GM18505 (cell line): ENCODE measurements at regions not wholly inside any gene's neighbourhood (a gene's known extent, or its start where the extent isn't known, plus 50 kb on each side); places are given as distances from the start of the nearest gene placed in this dataset.
"Not testable (repeated sequence)": the region's sequence is repeated elsewhere in the genome, so short reads cannot be mapped to it uniquely, and the experiment has no call there.

ENCODE experiments used
- ATAC-seq: cut with Tn5 transposase; IDR thresholded peaks from one replicate; pipeline ENCODE4 v1.9.1; 2021; ENCODE audit not compliant: unreplicated experiment
- POLR2A ChIP-seq: IDR thresholded peaks from 4 replicates; pipeline ENCODE4 v1.6.1; 2011; ENCODE audit warnings: borderline replicate concordance; ENCODE audit not compliant: insufficient read depth, insufficient read length; ENCODE audit errors: extremely low read depth

DNA sequence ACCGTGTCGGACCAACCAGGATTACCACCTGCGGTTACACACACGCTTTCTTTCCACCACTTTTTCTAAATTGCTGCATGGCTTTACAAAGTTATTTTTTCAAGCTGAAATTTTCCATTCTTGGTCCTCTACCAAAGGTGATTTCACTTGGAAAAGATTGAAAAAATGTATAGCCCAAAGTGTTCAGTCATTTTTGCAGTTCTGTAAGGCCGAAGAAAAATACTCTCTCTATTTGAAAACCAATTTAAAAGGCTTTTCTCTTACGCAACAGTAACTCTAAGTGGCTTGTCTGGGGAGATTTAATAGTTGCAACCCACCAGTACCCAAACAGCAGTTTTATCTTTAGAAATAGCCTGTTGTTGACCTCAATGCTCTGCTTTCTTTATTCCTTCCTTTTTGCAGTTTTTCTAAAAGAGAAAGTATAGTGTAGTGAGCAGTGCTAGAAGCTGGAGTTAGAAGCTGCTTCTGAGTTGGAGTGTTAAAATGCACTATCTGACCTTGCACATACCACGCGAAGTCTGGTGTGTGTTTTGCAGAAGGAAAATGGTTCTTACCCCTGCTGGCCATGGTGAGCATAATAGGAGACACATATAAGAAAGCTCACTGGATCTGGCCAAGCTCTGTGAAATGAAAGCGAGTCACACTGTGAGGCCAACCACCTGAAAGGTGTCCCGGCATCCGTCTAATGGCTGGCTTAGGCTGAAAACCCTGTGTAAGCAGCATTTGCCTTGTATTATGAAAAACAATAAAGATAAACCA is 201.0 kb upstream of the ADRA1D start:
- no peak for TF ChIP-seq POLR2A
- no peak for ATAC-seq

DNA sequence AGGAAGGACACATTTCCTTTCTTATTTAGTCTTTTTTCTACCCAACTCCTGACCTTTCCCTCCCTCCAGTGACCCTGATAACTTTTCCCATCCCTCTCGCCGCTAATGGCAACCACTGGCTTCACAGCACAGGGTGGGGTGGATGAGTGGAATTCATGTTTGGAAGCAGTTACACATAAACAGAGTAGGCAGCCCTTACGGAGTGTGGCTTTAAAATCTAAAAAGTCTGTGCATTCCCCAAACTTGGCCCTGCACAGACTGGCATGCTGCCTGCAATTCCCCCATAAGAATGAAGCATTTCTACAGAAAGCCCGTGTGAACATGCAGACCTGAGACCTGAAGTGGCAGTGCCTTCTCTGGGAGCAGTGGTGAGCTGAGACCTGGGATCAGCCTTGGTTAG is 196.7 kb upstream of the ADRA1D start:
- TF ChIP-seq POLR2A, result no peak
- ATAC-seq, result no peak

DNA sequence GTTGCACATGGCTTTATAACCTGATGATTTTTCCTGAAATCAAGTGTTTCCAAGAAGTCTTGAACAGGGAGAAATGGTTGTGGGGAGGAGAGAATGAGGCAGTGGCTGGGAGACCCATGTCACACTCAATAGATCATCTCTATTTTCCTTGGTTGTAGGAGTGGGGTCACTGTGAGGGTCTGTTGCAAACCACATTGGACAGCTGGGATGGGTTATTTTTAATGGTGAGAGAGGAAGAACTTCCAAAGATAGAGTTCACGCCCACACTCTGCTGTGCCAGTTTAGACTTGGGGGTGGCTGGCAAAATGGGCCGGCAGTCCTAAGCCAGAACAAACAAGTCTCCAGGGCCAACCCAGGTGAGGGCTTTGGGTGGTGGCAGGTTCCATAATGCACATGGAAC is 196.2 kb upstream of the ADRA1D start:
- ATAC-seq, result no peak
- no peak for TF ChIP-seq POLR2A

DNA sequence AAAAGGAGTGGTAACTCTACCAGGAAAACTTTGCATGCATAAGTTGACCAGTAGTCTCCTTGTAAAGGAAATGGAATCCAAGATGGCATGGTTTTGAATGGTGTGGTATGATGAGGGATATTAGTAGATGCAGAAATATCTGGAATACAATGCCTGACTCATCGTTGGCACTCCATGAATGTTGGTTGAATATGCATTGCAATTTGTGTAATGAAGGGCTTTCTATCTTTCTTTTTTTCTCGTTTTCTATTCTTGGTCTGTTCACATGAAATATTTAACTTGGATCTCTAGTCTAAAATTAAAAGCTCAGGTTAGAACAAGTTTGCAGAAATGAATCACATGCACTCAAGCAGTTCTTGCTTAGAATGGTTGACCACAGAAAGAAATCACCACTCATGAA is 195.3 kb upstream of the ADRA1D start:
- ATAC-seq, result no peak
- no peak for TF ChIP-seq POLR2A

DNA sequence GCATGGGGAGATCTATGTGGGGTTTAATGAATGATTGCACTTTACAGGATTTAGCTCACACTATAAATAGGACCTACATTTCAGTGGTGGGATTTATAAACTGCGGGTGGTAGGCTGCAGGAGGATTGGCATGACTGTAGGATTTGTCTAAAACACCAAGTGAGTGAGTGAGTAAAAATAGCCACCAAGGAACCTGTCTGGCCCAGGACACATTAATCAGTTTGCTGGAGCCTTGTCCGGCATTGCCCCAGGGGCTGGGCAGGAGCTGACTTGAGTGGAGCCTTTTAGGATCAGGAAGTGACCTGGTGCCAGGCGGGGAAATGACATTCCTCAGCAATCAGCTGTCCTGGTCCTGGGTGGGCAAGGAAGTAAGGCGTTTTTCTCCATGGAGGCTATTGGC is 193.9 kb upstream of the ADRA1D start:
- no peak for ATAC-seq
- no peak for TF ChIP-seq POLR2A

DNA sequence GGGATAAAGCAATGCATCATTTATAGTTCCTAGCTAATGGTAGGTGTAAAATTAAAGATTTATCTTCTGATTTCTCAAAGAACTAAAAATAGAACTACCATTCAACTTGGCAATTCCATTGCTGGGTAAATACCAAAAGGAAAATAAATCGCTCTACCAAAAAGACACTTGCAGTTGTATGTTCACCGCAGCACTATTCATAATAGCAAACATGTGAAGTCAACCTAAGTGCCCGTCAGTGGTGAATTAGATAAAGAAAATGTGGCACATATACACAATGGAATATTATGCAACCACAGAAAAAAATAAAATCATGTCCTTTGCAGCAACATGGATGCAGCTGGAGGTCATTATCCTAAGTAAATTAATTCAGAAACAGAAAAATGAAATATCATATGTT is 192.8 kb upstream of the ADRA1D start:
- no peak for TF ChIP-seq POLR2A
- no peak for ATAC-seq

DNA sequence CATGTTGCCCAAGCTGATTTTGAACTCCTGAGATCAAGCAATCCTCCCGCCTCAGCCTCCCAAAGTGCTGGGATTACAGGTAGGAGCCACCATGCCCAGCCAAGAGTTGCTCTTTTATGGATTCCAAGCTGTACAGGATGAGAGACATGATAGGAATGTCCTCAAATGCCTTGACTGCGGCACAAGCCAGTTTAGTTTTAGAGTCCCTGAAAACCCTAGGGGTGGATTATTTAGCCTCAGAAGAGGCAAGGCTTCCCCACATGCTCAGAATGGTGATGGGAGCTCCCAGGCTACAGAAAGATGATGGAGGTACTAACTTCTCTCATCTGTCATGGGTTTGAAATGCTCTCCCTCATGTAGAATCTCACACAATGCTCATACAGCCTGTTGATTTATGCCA is 192.1 kb upstream of the ADRA1D start:
- TF ChIP-seq POLR2A, result no peak
- ATAC-seq, result no peak

DNA sequence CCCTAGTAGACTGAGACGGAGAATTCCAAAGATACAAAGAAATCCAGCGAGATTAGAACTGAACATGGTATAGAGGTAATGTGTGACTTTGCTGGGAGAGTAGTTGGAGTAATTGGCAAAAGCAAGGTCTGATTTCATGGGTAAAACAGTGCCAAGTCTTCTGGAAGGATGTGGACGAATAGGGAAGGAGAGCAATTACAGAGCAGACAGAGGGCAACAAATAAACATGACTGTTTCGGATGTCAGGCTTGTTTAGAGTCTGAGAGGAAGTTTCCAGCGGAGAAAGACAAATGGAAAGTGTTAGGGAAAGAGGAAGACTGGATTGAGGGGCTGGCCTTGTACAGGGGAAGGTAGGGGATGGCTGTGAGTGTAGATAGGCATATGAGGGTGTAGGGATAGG is 190.4 kb upstream of the ADRA1D start:
- ATAC-seq, result no peak

DNA sequence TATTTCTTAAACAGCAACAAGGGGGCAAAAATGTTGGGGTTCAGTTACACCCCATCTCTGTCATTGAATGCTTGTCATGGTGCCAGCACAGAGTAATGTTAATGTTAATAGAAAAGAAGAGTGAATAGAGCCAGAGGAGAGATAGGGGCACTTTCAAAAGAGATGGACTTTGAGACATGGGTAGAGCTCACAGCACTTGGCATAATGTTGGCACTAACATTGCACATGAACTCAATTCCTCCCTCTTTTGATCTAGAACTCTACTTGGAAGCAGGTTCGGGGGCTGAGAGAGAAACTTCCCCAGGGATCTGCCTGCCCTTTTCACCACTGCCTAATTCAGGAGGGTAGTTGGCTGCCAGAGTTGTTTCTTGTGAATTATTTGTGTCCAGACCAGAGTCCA is 188.0 kb upstream of the ADRA1D start:
- TF ChIP-seq POLR2A, result no peak
- ATAC-seq, result no peak

More for the DNA sequence above, 190.4 kb upstream of the ADRA1D start:
- no peak for TF ChIP-seq POLR2A

DNA sequence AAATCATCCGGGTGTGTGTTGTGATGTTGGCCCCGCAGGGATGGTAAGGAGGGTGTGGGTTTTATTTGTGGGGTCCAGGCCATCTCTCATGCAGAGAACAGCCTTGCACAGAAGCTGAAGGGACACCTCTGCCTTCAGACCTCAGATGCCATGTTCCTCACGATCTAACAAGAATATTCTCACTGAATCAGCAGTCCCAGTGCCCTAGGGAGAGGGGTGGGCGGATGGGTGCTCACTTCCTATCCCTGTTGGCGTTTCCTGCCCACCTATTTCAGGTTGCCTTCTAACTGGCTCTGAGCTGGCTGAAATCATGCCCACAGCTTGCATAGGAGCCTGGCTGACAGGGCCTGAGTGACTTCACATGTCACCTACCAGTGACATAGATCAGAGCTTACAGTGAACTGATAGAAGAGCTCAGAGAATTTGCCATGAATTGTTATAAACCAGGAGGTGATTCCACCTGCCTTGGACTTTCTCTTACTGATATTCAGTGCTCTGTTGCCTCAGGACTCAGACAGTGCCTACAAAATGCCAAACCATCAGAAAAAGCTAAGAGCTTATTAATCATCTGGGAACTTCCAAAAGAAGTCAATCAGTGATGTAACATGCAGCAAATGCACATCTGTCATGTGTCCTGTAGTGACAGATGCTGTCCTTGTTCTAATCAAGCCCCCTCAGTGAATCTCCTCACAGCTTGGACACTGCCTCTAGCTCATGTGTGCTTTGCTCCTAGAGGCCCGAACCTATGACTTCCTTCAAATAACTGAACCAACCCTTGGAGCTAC is 186.8 kb upstream of the ADRA1D start:
- no peak for ATAC-seq
- no peak for TF ChIP-seq POLR2A

DNA sequence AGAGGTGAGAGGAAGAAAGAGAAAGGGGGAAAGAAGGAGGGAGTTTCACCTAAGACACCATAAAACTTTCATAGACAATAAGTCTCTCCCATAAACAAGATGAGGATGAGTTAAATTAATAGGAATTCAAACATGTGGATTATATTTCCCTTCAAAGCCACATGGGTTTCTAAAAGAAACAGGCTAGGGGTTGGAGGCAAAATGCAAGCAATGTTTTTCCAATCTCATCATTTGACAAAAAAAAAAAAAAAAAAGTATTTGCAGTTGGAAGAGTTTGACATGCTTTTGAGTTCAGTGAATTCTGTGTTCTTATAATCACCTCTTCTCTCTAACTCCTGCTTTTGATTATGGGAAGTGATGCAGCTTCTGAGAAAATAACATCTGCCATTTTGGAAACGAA is 186.1 kb upstream of the ADRA1D start:
- no peak for TF ChIP-seq POLR2A
- ATAC-seq, result no peak

DNA sequence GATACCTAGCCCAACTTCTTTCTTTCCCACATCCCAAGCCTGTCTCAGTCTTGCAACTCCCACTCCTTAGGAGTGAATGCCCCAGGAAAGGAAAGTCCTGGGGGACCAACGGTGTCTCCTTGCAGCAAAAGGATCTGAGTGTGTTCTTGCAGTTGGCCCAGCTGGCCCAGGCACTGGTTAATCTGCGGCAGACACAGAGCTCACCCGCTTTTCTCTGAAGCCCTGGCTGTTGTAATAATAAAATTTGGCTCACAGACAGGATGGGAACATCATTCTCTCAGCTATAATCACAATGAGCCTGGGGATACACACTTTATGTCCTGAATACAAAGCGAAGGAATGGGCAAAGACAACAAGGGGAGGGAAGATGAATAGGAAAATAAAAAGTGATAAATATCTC is 185.6 kb upstream of the ADRA1D start:
- no peak for ATAC-seq
- TF ChIP-seq POLR2A, result no peak

DNA sequence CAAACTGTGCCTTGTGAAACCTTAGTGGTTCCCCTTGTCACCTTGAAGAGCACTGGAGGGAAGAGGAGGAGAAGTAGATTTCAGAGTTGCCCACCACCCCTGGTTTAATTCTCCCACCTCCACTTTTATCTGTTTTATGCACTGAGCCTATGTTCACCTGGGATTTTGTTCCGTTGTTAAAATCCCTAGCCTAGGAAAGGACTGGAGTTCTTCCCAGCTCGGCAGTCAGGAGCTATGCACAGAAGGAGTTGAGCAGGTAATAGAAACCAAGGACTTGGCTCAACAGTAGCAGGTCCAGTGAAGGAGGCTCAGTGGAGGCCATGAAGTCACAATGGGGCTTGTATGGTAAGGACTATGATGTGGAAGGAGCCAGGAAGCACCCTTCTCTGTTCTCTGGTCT is 182.4 kb upstream of the ADRA1D start:
- no peak for TF ChIP-seq POLR2A
- no peak for ATAC-seq

DNA sequence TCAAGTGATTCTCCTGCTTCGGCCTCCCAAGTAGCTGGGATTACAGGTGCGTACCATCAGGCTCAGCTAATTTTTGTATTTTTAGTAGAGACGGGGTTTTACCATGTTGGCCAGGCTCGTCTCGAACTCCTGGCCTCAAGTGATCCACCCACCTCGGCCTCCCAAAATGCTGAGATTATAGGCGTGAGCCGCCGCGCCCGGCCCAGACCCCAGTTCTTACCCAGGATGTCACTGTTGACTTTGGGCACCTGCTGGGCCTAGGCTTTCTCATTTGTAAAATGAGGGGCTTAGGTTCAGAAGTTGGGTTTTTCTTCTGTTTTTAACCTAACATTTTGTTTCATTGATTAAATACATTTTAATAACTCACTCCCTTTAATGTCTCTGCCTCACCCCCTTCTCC is 181.7 kb upstream of the ADRA1D start:
- not testable (repeated sequence) for ATAC-seq
